Stimulated activated CD4-positive, alpha-beta T cell treated with anti-CD3 and anti-CD28 coated beads, TNF-alpha, amount 100 ng/mL, for 1 hour (primary cell): ENCODE measurements at regions not wholly inside any gene's neighbourhood (a gene's known extent, or its start where the extent isn't known, plus 50 kb on each side); places are given as distances from the start of the nearest gene placed in this dataset.

ENCODE experiments used
- DNase-seq, 3 donors: peaks; one replicate each; pipeline ENCODE4 v3.0.0-alpha.2; 2020; ENCODE audit warnings: low read depth in 3 of 3, low spot score in 1 of 3

DNA sequence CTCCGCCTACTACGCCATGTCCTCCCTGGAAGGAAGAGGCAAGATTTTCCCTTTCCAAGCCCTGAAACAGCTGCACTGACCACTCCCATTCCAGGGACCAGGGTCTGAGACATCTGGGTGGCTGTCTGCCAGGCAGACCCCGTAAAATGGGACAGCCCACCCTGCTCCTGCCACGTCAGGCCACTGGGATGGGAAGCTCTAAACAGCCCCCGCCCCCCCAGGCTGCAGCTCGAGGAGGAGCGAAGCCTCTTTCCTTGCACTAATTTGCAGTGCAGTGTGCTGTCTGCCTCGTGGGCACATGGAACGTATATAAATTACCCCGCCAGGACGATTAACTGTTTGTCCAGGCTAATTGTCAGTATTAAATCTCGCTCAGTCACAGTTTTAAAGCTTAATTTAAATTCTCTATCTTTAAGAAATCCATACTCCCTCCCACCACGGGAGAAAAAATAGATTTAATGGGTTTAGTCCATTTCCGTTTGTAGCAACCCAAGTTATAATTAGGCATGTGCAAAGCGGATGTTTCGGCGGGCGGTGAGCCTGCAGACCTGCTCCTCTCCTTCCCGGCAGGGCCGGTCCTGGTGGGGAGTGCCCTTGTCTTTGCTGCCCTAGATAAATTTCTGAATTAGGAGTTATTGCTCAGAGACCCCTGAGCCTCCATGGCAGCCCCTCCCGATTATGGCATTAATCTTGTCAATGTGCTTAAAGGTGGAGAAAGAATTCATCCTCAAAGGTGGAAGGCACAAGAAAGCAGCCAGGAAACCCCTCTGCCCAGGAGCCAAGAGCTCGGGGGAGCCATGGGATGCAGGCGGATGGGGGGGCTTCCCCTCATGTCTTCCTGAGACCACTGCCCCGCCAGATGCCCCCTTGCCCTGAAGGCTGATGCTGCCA is 268.0 kb upstream of the TNRC6C start:
- no peak for DNase-seq

DNA sequence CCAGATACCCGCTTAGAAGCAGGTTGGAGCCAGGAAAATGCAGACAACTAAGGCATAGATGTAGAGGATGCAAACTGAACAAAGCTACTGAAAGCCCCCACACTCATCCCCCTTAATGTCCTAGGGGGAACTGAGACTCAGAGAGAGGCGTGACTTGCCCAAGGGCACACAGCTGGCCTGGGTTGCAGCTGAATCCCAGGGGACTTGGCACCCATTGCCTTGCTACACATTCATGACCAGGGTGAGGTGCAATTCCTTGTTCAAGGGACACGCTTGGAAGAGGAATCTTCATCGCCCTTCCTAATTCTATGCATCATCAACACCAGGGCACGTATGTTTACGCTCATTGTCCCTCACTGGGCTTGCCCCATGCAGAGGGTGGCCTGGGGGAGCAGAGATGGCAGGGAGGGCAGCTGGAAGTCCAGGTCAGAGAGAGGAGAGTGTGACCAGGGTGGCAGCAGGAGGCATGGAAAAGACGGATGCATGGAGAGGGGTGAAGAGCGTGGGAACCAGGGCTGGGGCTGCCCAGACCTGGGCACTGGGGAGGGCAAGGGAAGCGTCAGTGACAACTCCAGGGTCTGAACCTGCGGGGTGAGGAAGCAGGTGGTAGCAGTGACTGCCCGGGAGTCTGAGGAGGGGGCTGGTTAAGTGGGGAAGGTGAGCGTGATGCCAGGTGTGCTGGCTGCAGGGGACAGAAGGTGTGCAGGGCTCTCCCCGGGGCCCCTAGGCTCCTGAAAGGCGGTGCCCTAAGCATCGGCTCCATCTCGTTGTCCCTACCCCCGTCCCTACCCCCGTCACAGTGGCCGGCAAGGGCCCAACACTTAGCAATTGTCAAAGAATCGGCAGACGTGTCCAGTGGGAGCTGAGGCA is 267.1 kb upstream of the TNRC6C start:
- no peak for DNase-seq

DNA sequence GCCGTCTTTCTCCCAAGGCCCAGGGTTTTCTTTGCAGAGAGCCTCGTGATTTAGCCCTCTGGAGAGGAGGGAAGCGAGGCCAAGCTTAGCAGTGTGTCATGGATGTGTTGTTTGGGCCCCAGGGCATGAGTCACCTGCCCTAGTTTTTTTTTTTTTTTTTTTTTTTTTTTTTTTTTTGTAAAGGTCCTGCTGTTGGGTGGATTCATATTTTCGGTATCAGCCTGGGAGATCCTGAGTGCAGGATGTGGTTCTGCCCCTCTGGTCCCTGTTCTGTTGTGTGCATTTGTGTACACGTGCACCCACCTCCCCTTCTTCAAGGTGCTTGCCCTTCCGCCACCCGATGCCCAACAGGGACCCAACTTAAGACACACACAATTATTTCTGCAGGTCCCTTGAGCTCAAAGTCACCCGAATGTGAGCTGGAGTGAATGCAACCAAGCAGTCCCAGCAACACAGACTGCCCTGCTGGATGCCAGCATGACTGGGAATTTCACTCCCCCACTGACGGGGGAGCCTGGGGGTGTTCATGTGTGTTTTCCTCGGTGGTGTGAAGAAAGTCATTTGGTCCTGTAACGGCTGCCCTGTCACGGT is 265.8 kb upstream of the TNRC6C start:
- DNase-seq, result no peak

DNA sequence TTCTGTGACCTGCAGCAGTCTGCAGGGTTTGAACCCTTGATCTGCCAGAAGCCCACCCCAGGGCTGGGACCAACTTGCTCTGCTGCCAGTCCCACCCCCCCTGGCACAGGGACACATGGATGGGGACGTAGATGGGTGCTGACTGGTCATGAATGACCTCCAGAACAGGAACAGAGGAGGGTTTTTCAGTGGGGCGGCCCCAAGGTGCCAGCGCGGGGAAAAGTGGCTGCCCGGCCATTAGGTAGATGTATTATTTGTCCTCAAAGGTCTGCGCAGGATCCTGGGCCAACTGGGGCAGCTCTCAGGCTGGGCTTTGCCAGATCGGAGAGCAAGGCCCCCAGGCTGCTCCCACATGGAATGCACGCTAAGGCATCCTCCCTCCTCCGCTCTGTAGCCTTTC is 265.2 kb upstream of the TNRC6C start:
- DNase-seq, result no peak

DNA sequence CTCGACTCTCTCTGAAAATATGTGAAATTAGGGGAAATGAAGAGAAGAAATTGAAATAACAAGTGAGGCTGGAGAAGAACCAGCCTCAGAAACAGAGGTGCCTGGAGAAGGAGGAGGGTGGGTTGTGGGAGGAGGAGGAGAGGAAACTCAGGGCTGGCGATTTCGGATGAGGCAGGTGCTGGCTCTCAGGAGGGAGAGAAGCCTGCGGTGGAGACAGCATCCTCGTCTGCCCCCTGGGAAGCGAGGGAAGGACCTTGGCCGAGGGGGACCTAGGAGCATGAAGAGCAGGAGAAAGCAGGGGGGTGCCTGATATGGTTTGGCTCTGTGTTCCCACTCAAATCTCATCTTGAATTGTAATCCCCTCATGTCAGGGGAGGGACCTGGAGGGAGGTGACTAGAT is 264.7 kb upstream of the TNRC6C start:
- DNase-seq, result no peak

DNA sequence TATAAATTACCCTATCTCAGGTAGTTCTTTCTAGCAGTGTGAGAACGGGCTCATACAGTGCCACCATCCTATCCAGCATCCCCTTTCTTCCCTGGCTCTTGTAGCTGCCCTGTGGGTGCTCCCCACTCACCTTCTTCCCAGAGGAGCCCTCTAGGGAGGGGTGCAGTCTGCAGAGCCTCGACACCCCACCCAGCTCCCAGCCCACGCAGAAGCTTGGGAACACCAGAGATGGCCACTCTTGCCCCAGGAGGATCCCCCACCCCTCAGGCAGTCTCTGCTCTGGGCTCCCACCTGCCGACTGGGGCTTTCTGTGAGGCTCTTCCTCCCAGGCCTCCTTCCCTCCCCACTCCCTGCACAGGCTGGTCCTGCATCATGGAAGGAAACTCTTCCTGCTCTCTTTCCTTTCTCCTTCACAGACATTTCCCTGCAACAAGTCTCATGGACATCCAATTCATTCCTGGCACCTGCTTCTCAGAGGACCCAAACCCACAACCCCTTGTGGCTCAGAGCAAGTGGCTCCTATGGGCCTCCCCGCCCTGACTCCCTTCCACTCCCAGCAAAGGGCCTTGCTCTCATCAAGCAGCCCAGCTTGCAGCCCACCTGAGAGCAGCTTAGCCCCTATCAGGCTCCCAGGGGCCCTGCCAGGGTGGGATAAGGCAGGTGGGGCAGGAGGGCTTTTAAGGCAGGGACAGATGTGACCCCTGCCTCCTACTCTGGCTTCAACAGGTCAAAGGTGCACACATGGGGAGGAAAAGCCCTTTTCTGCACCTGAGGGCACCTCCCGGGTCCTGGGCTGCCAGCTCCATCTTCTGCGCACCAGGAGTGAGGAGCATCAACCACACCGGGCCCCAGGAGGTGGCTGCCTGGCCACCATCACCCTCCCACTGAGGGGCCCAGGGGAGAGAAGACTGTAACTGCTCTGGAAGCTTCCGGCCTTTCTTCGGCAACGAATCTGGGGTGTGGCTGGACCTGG is 263.8 kb upstream of the TNRC6C start:
- no peak for DNase-seq

DNA sequence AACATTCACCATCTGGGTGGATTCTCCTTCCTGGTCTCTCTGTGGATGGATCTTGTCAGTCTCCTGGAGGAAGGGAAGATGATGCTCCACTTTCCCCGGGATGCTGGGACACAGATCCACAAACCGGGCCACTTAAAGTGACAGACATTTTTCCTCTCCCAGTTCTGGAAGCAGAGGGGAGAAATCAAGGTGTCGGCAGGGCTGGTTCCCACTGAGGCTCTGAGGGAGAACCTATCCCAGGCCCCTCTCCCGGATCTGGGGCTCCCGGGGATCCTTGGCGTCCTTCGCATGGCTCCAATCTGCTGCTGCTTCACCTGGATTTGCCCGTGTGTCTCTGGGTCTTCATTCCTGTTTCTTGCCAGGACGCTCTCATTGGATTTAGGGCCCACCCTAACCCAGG is 263.1 kb upstream of the TNRC6C start:
- DNase-seq, result no peak

DNA sequence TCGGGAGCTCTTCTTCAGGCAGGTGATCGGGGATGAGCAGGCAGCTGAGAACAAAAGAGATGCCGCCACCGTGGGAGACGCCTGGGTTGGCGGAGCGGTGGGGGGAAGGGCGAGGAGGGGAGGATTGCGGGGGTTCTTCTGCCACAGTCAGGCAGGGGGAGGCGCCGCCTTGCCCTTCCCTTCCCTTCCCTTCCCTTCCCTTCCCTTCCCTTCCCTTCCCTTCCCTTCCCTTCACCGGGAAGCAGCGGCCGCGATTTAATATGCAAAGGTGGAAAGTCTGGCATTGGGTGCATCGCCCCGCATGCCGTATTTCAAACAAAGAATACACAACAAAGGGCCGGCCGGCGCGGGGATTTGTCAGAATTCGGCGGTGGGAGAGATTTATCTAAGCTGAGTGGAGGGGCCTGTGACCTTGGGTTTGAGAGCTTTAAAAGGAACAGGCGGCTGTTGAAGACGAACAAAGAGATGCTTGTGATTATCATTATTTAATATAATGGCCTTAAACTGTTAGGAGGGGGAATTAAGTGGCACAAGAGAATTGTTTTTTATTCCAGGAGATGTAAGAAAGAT is 262.3 kb upstream of the TNRC6C start:
- no peak for DNase-seq

DNA sequence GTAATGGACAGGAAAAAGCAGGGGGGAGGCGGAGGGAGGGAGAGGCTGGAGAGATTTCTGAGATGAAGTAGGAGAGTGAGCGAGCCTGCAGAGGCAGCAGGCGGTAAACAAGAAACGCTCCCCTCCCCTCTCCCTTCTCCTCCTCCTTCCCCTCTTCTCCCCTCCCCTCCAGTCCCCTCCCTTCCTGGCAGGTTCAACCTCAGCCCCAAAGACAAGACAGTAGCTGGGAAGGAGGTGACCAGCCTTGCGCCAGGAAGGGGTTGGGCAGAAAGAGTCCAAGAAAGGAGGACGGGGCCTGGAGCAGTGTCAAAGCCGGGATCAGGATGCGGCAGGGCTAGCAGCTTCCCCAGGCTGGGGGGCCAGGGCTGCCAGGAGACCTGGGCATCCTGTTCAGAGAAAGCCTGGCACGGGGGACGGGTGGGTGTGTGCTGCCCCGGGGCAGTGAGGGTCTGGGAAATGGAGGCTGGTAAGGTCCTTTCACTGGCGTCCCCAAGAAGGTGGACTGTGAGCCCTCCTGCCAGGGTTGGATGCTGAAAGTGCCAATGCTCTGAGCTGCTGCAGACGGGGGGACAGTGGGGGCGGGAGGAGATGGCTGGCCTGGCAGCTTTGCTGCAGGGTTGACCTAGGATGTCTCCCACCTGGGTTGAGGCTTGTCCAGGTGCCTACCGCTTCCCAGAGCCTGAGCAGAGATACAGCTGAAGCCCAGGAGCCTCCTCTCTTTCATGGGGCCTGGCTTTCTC is 261.6 kb upstream of the TNRC6C start:
- DNase-seq, result no peak

DNA sequence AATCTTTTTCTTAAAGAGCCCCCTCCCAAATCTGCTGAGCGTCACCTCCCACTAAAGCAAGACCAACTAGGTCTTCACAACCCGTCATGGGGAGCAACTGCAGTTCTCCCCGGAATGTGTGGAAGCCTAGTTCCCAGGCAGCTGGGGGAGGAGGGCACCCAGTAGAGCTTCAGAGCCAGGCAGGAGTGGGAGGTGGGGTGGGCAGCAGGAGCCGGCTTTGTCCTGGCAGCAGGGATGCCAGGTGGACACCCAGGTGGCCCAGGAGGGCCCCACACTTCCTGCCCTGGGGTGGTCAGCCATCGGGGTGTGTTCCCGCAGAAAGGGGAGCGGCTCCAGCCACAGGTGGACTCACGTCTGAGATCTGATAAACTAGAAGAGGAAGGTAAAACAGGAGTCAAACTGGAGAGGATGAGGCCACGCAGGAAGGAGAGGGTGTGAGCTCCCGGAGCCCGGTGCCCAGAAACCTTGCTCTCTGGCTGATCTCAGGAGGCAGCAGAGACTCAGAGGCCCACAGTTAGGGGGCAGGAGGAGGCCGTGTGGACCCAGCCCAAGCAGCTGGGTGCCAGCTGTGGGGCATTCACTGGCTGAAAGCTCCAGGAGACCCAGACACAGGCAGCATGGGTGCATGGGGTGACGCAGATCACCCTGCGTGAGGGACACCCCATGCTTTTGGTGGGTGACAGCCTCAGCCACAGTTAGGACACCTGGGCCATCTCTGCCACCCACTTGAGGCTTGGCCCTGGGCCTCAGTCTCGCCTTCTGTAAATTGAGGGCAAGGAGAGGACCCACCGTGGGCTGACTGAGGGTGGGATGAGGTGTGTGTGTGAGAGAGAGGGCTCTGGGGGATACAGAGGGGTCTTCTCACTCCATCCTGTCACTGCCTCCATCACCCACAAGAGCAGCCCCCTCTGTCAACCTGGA is 260.8 kb upstream of the TNRC6C start:
- DNase-seq, result no peak

DNA sequence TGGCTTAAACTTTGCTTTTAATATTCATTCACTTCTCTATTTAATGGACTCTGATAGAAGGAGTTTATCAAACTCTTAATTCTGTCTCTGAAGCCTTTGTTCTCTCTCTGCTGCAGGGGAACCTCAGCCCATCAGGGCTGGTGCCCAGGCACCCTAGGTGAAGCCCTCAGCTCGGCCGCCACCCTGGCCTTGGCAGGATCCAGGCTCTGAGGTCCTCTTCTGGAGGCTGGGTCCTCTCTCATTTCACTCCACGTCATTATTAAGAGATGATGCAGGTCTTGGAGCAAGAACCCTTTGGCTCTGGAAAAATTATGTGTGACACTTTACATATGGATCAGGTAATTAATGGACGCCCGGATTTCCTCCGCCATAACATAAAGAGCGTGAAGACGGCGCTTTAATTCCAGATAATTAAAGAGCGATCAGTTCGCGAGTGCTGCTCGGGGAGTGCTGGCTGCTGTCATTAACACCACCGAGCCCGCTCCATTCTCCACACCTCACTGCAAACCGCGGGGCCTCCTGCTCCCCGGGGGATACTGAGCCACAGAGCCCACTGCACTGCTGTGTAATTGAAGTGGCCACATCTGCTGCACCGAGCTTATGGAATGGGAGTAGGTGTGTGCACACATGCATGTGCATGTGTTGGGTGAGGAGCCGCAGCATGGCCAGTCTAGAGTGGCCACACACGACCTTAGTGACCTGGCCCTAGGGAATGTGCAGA is 259.4 kb upstream of the TNRC6C start:
- DNase-seq, result no peak

DNA sequence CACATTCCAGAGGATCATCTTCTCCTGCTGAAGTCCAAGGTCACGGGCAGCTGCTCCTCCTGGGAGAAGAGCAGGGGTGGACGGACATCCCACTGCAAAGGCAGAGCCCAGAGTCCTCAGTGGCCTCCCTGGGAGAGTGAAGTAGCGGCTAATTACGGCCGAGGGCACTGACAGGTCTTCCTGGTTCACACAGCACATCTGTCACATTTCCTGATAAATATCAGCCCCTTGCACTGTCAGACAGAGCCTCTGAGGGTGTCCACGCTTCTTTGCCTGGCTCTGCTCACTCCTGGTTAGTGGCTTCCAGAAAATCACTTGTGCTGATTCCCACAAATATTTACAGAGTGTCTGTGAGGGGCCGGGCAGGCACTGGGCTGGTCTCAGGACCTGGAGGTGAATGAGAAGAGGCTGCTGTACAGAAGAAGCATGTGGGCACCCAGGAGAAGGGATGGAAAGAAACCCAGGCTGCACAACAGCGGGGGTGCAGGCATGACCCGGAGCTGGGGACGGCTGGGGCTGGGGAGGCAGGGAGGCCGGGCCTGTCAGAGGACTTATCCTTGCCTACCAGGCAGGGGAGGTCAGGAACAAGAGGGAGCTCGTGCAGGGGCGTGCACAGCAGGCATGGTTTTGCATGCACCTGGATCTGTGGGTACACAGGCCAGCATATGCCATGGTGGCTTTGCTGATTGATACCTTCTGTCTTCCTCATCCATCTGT is 258.2 kb upstream of the TNRC6C start:
- no peak for DNase-seq

DNA sequence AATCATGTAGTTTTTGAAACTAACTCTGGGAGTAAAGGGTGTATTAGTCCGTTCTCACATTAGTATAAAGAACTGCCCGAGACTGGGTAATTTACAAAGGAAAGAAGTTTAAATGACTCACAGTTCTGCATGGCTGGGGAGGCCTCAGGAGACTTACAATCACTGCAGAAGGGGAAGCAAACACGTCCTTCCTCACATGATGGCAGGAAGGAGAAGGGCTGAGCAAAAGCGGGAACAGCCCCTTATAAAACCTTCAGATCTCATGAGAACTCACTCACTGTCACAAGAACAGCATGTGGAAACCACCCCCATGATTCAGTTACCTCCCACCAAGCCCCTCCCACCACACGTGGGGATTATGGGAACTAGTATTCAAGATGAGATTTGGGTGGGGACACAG is 256.5 kb upstream of the TNRC6C start:
- DNase-seq, result no peak

DNA sequence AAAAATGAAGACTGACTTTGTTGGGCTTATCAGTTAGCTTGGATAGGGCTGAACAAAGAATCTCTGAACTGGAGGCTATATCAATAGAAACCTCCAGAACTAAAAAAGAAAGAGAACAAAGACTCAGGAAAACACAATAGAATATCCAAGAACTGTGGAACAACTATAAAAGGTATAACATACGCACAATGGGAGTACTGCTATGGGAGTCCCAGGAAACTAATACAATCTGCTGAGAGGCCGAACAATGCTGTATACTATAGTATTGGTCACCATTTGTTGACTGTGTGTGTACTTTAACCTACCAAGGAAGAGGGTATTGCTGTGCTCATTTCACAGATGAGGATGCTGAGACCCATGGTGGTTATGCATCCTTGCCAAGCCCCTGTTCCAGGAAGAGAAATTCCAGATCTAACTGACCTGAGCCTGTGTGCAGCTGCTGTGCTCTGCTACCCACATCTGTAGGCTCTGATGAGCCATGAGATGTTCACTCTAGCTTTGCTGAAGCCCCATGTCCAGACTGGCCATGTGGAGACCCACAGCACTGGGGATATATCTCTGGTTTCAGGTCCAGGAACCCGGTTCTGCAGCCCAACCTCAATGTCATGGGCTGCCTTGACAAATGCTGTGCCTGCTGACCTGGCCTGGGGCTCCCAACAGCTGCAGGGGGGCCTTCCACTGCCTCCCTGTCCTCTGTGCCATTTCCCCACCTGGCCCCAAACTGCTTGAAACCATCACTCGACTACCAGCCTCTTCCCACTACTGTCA is 254.3 kb upstream of the TNRC6C start:
- DNase-seq, result no peak

DNA sequence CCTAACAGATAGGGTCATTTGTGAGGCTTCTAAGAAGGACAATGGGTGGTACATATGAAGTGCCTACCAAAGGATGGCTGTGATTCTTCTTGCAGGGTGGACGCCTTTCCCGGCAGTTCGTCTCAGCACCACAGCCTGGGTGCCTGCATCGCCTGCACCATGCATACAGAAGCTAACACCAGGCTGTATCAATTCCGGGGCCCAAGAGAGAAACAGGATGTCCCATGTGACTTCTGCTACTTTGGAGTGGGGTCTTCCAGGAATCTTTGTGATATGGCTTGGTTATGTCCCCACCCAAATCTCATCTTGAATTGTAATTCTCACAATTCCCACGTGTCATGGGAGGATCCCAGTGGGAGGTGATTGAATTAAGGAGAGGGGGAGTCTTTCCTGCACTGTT is 251.6 kb upstream of the TNRC6C start:
- no peak for DNase-seq

DNA sequence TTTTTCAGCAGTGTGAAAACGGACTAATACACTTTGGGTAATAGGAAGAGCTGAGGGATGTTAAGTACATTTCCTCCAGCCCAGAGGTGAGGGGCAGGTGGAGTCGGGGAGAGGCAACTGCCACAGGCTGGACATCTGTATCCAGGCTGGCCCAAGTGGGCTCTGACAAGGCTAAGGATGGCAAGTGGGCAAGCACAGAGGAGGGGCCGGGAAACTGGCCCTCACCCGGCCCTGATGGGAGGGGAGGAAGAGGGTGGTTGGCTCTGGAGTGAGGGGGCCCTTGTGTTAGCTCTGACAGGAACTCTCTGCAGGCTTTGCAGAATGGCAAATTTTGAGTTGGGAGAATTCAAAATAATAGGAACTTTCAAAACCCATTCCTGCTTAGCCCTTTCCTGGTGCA is 251.0 kb upstream of the TNRC6C start:
- no peak for DNase-seq

DNA sequence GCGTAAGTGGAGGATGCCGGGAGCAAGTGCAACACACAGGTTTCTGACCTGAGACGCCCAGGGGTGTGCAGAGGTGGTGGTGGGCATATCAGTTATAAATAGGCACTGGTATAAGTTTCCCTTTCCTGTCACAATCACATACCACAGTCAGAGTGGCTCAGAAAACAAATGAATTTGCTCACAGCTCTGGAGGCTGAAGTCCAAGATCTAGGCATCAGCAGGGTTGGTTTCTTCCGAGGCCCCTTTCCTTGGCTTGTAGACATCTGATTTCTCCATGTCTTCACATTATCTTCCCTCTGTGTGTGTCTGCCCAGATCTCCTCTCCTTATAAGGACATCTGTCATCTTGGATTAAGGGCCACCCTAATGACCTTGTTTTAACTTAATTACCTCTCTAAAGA is 250.5 kb upstream of the TNRC6C start:
- no peak for DNase-seq
